H1 (cell line): ENCODE measurements at regions not wholly inside any gene's neighbourhood (a gene's known extent, or its start where the extent isn't known, plus 50 kb on each side); places are given as distances from the start of the nearest gene placed in this dataset.

ENCODE experiments used
- CTCF ChIA-PET: fragments of 300-600 bp; sonication (Branson Sonifier 250); formaldehyde crosslinking; loops from one replicate; lab custom pipeline; 2021; ENCODE audit not compliant: partially characterized antibody; lab: Charles Lee
- POLR2A ChIA-PET: fragments of 300-600 bp; sonication (Branson Sonifier 250); formaldehyde crosslinking; loops from one replicate; lab custom pipeline; 2021; ENCODE audit warnings: inconsistent platforms; ENCODE audit not compliant: partially characterized antibody; lab: Charles Lee
- DNase-seq, 2 experiments: peaks; one replicate each; pipeline versions ENCODE4 v3.0.0 to v3.0.0-alpha.2; 2010 to 2022; ENCODE audit warnings: low spot score in 2 of 2, low read depth in 1 of 2, mixed read lengths in 1 of 2
- FAIRE-seq: peaks from 2 replicates; lab custom pipeline; 2011; peaks lifted over from hg19 to GRCh38; lab: Jason Lieb, UNC
- H2AFZ ChIP-seq: 2 replicates; pipeline ENCODE4 v1.8.1; 2012; ENCODE audit warnings: low read length, inconsistent platforms
- H2AK5ac ChIP-seq: 2 replicates; pipeline ENCODE4 v1.6.1; 2013; ENCODE audit warnings: low read depth, low read length
- H2BK120ac ChIP-seq: replicated peaks from 2 replicates; pipeline ENCODE3; 2013; ENCODE audit warnings: low read depth, low read length, inconsistent platforms
- H2BK12ac ChIP-seq: 2 replicates; pipeline ENCODE4 v1.6.1; 2013; ENCODE audit warnings: low read depth, low read length
- H2BK15ac ChIP-seq: 2 replicates; pipeline ENCODE4 v1.6.1; 2013; ENCODE audit warnings: low read length
- H2BK20ac ChIP-seq: 2 replicates; pipeline ENCODE4 v1.6.1; 2013; ENCODE audit warnings: low read length
- H2BK5ac ChIP-seq: 2 replicates; pipeline ENCODE4 v1.6.1; 2013; ENCODE audit warnings: low read depth, low read length
- H3K14ac ChIP-seq: 2 replicates; pipeline ENCODE4 v1.6.1; 2013; ENCODE audit warnings: inconsistent platforms; ENCODE audit not compliant: insufficient read length
- H3K18ac ChIP-seq: 2 replicates; pipeline ENCODE4 v1.6.1; 2013; ENCODE audit warnings: low read length; ENCODE audit errors: extremely low read depth
- H3K23ac ChIP-seq: 2 replicates; pipeline ENCODE4 v1.6.1; 2013; ENCODE audit warnings: inconsistent platforms; ENCODE audit not compliant: insufficient read length
- H3K23me2 ChIP-seq: 2 replicates; pipeline ENCODE4 v1.6.1; 2013; ENCODE audit warnings: low read depth, low read length
- H3K27ac ChIP-seq: 2 replicates; pipeline ENCODE4 v1.6.1; 2011; ENCODE audit warnings: low read depth, low read length, inconsistent platforms
- H3K27me3 ChIP-seq, 4 experiments: replicated peaks in 1 of 4; 1 replicate in 1 of 4; 2 replicates in 3 of 4; pipeline versions ENCODE4 v1.6.1 to v1.8.1; 2011 to 2013; ENCODE audit warnings: low read length in 3 of 4, mild to moderate bottlenecking in 3 of 4, inconsistent platforms in 2 of 4, mixed read lengths in 2 of 4, moderate library complexity in 1 of 4; ENCODE audit not compliant: control insufficient read depth in 3 of 4, insufficient read depth in 3 of 4; ENCODE audit errors: extremely low read depth in 1 of 4
- H3K36me3 ChIP-seq, 4 experiments: 2 replicates each; pipeline versions ENCODE4 v1.6.1 to v1.8.1; 2011 to 2013; ENCODE audit warnings: mild to moderate bottlenecking in 4 of 4, low read length in 3 of 4, moderate library complexity in 2 of 4, control low read depth in 1 of 4, inconsistent platforms in 1 of 4; ENCODE audit not compliant: insufficient read depth in 4 of 4, control insufficient read depth in 2 of 4
- H3K4ac ChIP-seq: replicated peaks from 2 replicates; pipeline ENCODE3; 2013; ENCODE audit warnings: low read length, low read depth, mixed read lengths, inconsistent platforms; ENCODE audit not compliant: insufficient read length
- H3K4me1 ChIP-seq, 4 experiments: replicated peaks in 1 of 4; 1 replicate in 1 of 4; 2 replicates in 3 of 4; pipeline versions ENCODE4 v1.6.1 to v1.8.1; 2011 to 2013; ENCODE audit warnings: low read length in 3 of 4, inconsistent platforms in 2 of 4, mixed read lengths in 1 of 4; ENCODE audit not compliant: insufficient read depth in 4 of 4, control insufficient read depth in 3 of 4
- H3K4me2 ChIP-seq, 2 experiments: 2 replicates each; pipeline versions ENCODE4 v1.6.1 to v1.8.1; 2011 to 2013; ENCODE audit warnings: low read depth in 2 of 2, low read length in 2 of 2, control low read depth in 1 of 2, inconsistent platforms in 1 of 2, mild to moderate bottlenecking in 1 of 2; ENCODE audit not compliant: insufficient read depth in 1 of 2
- H3K4me3 ChIP-seq, 4 experiments: fragments of 200-600, 300-600 bp in 1 of 4; sonication (generic), shearing (Covaris generic), sonication (Bioruptor Twin) in 1 of 4; 2 replicates each; pipeline versions ENCODE4 v1.5.1 to v1.8.1; 2011 to 2016; ENCODE audit warnings: low read length in 4 of 4, low read depth in 3 of 4, control low read depth in 2 of 4, inconsistent platforms in 2 of 4, mild to moderate bottlenecking in 2 of 4, mixed read lengths in 1 of 4, moderate library complexity in 1 of 4; ENCODE audit not compliant: insufficient read depth in 2 of 4; ENCODE audit errors: extremely low read depth in 1 of 4
- H3K56ac ChIP-seq: replicated peaks from 2 replicates; pipeline ENCODE3; 2013; ENCODE audit warnings: low read depth, mild to moderate bottlenecking, mixed read lengths, low read length, inconsistent platforms; ENCODE audit not compliant: insufficient read length
- H3K79me1 ChIP-seq: 2 replicates; pipeline ENCODE4 v1.6.1; 2013; ENCODE audit warnings: low read depth, low read length, control low read depth
- H3K79me2 ChIP-seq, 2 experiments: 2 replicates each; pipeline versions ENCODE4 v1.6.1 to v1.8.1; 2012 to 2013; ENCODE audit warnings: low read length in 2 of 2, mild to moderate bottlenecking in 2 of 2, inconsistent platforms in 1 of 2; ENCODE audit not compliant: insufficient read depth in 2 of 2, control insufficient read depth in 1 of 2
- H3K9ac ChIP-seq, 4 experiments: replicated peaks in 1 of 4; 1 replicate in 1 of 4; 2 replicates in 3 of 4; pipeline versions ENCODE4 v1.6.1 to v1.8.1; 2011 to 2013; ENCODE audit warnings: low read depth in 3 of 4, low read length in 3 of 4, control low read depth in 2 of 4, mild to moderate bottlenecking in 2 of 4, moderate library complexity in 2 of 4, inconsistent platforms in 1 of 4; ENCODE audit errors: extremely low read depth in 1 of 4
- H3K9me3 ChIP-seq, 2 experiments: 2 replicates each; pipeline versions ENCODE4 v1.6.1 to v1.8.1; 2012 to 2013; ENCODE audit warnings: mild to moderate bottlenecking in 2 of 2, moderate library complexity in 2 of 2, control low read depth in 1 of 2, inconsistent platforms in 1 of 2, low read depth in 1 of 2, low read length in 1 of 2, mixed read lengths in 1 of 2; ENCODE audit not compliant: insufficient read depth in 2 of 2
- H4K20me1 ChIP-seq, 2 experiments: replicated peaks in 1 of 2; 2 replicates each; pipeline versions ENCODE3 to v1.8.1; 2011 to 2013; ENCODE audit warnings: inconsistent platforms in 2 of 2, low read length in 2 of 2, mild to moderate bottlenecking in 1 of 2; ENCODE audit not compliant: insufficient read depth in 2 of 2, control insufficient read depth in 1 of 2
- H4K5ac ChIP-seq: 2 replicates; pipeline ENCODE4 v1.6.1; 2013; ENCODE audit warnings: low read length, low read depth, mixed read lengths, inconsistent platforms; ENCODE audit not compliant: insufficient read length
- H4K8ac ChIP-seq: 2 replicates; pipeline ENCODE4 v1.8.0; 2013; ENCODE audit warnings: mild to moderate bottlenecking, moderate library complexity, low read length, inconsistent platforms; ENCODE audit not compliant: insufficient read depth; ENCODE audit errors: extremely low read depth
- H4K91ac ChIP-seq: replicated peaks from 2 replicates; pipeline ENCODE3; 2013; ENCODE audit warnings: low read length, mixed read lengths, inconsistent platforms; ENCODE audit not compliant: insufficient read length
- CBX5 ChIP-seq: fragments of 300-800, 300-1000 bp; sonication (generic); IDR thresholded peaks from 2 replicates; pipeline ENCODE4 v1.7.1; 2016; ENCODE audit warnings: antibody characterized with exemption, low read length, low read depth
- RNF2 ChIP-seq: fragments of 200-900, 300-1000 bp; sonication (generic); IDR thresholded peaks from 2 replicates; pipeline ENCODE4 v1.7.1; 2016; ENCODE audit warnings: borderline replicate concordance, low read depth, mild to moderate bottlenecking, antibody characterized with exemption, low read length; ENCODE audit not compliant: poor library complexity, severe bottlenecking; ENCODE audit errors: missing control alignments
- SRF ChIP-seq: IDR thresholded peaks from 2 replicates; pipeline ENCODE4 v1.6.1; 2011; ENCODE audit warnings: mild to moderate bottlenecking, low read depth, low read length, moderate library complexity
- WGBS, 2 experiments: shearing (Covaris generic) in 1 of 2; methylation state at CpG; one replicate each; pipeline versions ENCODE4 v1.1.6 to v1.1.7; 2013 to 2015; ENCODE audit warnings: low lambda C conversion rate in 2 of 2, mixed read lengths in 2 of 2, inconsistent platforms in 1 of 2, low coverage in 1 of 2, missing lambda C conversion rate in 1 of 2; ENCODE audit not compliant: insufficient replicate concordance in 2 of 2, insufficient coverage in 1 of 2, insufficient read length in 1 of 2; ENCODE audit errors: extremely low coverage in 1 of 2, missing lambda C conversion rate in 1 of 2; 5-methylcytosine and 5-hydroxymethylcytosine counted together

GRCh38 chr3:107217172-107217571 is 160.1 kb upstream of the CCDC54 start:
- FAIRE-seq = no peak
- CTCF ChIA-PET = no interaction called here

More at GRCh38 chr3:107217172-107217571, 160.1 kb upstream of the CCDC54 start:
- no peak overlapping the region for H2BK20ac ChIP-seq
- no peaks in the 10 kb centered on the region for H3K79me1 ChIP-seq
- H3K56ac ChIP-seq = no peak overlapping the region
- POLR2A ChIA-PET = no interaction called here
- no peak overlapping the region for H2BK15ac ChIP-seq
- no peak overlapping the region for H3K4me2 ChIP-seq
- H3K79me2 ChIP-seq = no peaks in the 10 kb centered on the region
- H3K9me3 ChIP-seq = no peaks in the 10 kb centered on the region
- TF ChIP-seq RNF2 (no peak), CBX5 (no peak), SRF (no peak)
- 76% methylated on average over 5 of the region's 5 CpGs; no CpG with 5 or more reads in 1 of the 2 experiments for WGBS, 2 experiments
- no peak overlapping the region for H2AFZ ChIP-seq
- no peak overlapping the region for H3K14ac ChIP-seq
- no peaks in the 10 kb centered on the region for H3K27me3 ChIP-seq
- no peak for DNase-seq
- H2BK5ac ChIP-seq = no peak overlapping the region
- no peak overlapping the region for H2BK120ac ChIP-seq
- no peak overlapping the region for H3K27ac ChIP-seq
- H3K4me3 ChIP-seq = no peak overlapping the region
- H4K91ac ChIP-seq = no peak overlapping the region
- no peaks in the 10 kb centered on the region for H3K4me1 ChIP-seq
- H3K9ac ChIP-seq = no peak overlapping the region
- H3K18ac ChIP-seq = no peak overlapping the region
- H3K23ac ChIP-seq = no peak overlapping the region
- no peaks in the 10 kb centered on the region for H3K23me2 ChIP-seq
- no peak overlapping the region for H2BK12ac ChIP-seq
- no peaks in the 10 kb centered on the region for H4K20me1 ChIP-seq
- H3K4ac ChIP-seq = no peak overlapping the region
- no peak overlapping the region for H4K8ac ChIP-seq
- H4K5ac ChIP-seq = no peak overlapping the region
- H3K36me3 ChIP-seq = no peaks in the 10 kb centered on the region
- H2AK5ac ChIP-seq = no peak overlapping the region
